ENCODE measurements at regions not wholly inside any gene's neighbourhood (a gene's known extent, or its start where the extent isn't known, plus 50 kb on each side); places are given as distances from the start of the nearest gene placed in this dataset.

DNA sequence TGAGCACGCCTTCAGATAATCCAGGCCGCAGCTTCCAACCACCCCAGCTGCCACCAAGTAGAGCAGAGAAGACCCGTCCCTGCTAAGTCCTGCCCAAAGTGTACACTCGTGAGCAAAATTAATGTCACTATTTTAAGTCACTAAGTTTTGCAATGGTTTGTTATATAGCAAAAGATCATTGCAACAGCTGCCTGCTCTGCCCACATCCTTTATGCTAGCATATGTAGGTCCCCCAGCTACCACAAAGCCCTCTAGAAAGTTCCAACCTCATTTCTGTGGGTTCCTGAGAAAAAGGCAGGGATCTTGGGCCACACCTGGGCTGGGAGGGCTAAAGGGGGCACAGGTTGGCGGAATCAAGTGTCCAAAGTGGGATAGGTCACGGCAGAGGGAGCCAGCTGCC is 346.9 kb downstream of the BCOR start:
- no peaks in the 10 kb centered on the region for H3K27me3 ChIP-seq (ENCODE audit: insufficient read depth, low read length, poor library complexity)
- WGBS (ENCODE audit: extremely low coverage, insufficient coverage, low lambda C conversion rate), result no CpG with 5 or more reads among the region's 6 CpGs

DNA sequence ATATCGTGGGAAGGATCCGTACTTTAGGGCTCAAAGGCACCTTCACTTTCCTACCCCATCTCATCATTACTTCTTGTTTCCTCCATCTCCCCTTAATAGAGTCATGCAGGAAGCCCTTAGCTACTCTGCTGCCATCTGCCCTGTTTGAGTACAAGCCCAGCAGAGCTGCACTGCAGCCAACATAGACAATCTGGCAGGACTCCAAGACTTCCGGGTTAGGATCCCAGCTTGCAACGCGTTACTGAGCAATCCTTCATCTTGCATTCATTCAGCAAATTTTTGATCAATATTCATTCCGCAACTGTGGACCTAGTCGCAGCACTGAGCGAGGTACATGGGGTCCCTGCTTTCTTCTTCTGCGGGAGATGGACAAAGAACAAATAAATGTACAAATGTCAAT is 344.9 kb downstream of the BCOR start:
- Histone ChIP-seq H3K36me3 (ENCODE audit: control insufficient read depth, insufficient read depth, low read length) (no peaks in the 10 kb centered on the region), H2AK5ac (ENCODE audit: low read length) (no peak overlapping the region), H3K4me3 (ENCODE audit: low read length) (no peak overlapping the region), H3K27ac (ENCODE audit: low read depth, low read length) (no peak overlapping the region), H3K79me2 (ENCODE audit: control insufficient read depth, insufficient read depth, low read length) (no peaks in the 10 kb centered on the region), H3K9ac (ENCODE audit: low read length) (no peak overlapping the region), H2BK5ac (ENCODE audit: low read length) (no peak overlapping the region), H4K8ac (ENCODE audit: low read depth, low read length) (no peak overlapping the region), H3K79me1 (ENCODE audit: low read length) (no peaks in the 10 kb centered on the region), H3K56ac (ENCODE audit: low read length) (peak overlapping the region; percentile 22), H2BK15ac (replicated peaks; ENCODE audit: low read depth) (no peak overlapping the region), H3K27me3 (ENCODE audit: insufficient read depth, low read length, poor library complexity) (no peaks in the 10 kb centered on the region), H3K18ac (ENCODE audit: low read length) (peak overlapping the region; percentile 23), H4K5ac (ENCODE audit: low read length) (no peak overlapping the region), H3K4me2 (ENCODE audit: low read length) (no peak overlapping the region), H2BK120ac (ENCODE audit: low read depth, low read length) (no peak overlapping the region), H3K4ac (ENCODE audit: low read depth, low read length) (no peak overlapping the region), H3K4me1 (ENCODE audit: control insufficient read depth, low read depth, low read length) (no peaks in the 10 kb centered on the region), H3K23ac (ENCODE audit: low read length) (no peak overlapping the region)
- WGBS (ENCODE audit: extremely low coverage, insufficient coverage, low lambda C conversion rate), result no CpG with 5 or more reads among the region's 9 CpGs
- DNase-seq, result no peak

More for the DNA sequence above, 346.9 kb downstream of the BCOR start:
- H3K4me1 ChIP-seq (ENCODE audit: control insufficient read depth, low read depth, low read length), result no peaks in the 10 kb centered on the region
- H2AK5ac ChIP-seq (ENCODE audit: low read length), result no peak overlapping the region
- no peak overlapping the region for H3K27ac ChIP-seq (ENCODE audit: low read depth, low read length)
- no peak overlapping the region for H4K8ac ChIP-seq (ENCODE audit: low read depth, low read length)
- H4K5ac ChIP-seq (ENCODE audit: low read length), result no peak overlapping the region
- no peaks in the 10 kb centered on the region for H3K79me1 ChIP-seq (ENCODE audit: low read length)
- DNase-seq, result no peak
- no peak overlapping the region for H3K4me2 ChIP-seq (ENCODE audit: low read length)
- H3K4ac ChIP-seq (ENCODE audit: low read depth, low read length), result no peak overlapping the region
- H2BK120ac ChIP-seq (ENCODE audit: low read depth, low read length), result no peak overlapping the region
- H3K79me2 ChIP-seq (ENCODE audit: control insufficient read depth, insufficient read depth, low read length), result no peaks in the 10 kb centered on the region
- no peak overlapping the region for H3K9ac ChIP-seq (ENCODE audit: low read length)
- no peak overlapping the region for H3K23ac ChIP-seq (ENCODE audit: low read length)
- no peak overlapping the region for H3K56ac ChIP-seq (ENCODE audit: low read length)
- no peak overlapping the region for H3K4me3 ChIP-seq (ENCODE audit: low read length)
- H2BK5ac ChIP-seq (ENCODE audit: low read length), result no peak overlapping the region
- H3K36me3 ChIP-seq (ENCODE audit: control insufficient read depth, insufficient read depth, low read length), result no peaks in the 10 kb centered on the region
- H3K18ac ChIP-seq (ENCODE audit: low read length), result no peak overlapping the region
- no peak overlapping the region for H2BK15ac ChIP-seq (replicated peaks; ENCODE audit: low read depth)

DNA sequence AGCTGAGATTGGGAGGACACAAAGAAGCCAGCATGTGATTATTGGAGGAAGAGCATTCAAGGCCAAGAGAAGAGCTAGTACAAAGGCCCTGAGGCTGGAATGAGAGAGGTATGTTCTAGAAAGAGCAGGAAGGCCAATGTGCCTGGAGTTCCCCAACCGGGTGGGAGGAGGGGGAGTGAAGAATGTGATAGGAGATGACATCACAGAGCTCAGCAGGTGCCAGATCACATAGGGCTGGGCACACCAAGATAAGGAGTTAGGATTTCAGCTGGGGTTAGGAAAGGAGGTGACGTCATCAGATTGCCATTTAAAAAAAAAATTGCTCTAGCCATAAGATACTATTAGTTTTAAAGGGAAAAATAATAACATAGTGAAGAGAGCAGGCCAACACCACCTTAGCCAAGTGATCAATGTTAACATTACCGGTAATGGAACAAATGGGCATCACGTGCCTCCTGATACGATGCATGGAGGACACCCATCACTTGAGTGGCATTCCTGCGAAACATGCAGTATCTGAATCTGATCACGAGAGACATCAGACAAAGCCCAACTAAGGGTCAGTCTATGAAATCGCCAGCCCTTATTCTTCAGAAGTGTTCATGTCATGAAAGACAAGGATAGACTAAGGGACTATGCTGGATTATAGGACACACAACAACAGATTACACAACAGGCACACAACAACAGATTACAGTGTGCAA is 344.3 kb downstream of the BCOR start:
- Histone ChIP-seq H3K36me3 (ENCODE audit: control insufficient read depth, insufficient read depth, low read length) (no peaks in the 10 kb centered on the region), H3K27ac (ENCODE audit: low read depth, low read length) (no peak overlapping the region), H3K4ac (ENCODE audit: low read depth, low read length) (no peak overlapping the region), H3K18ac (ENCODE audit: low read length) (peak overlapping the region; percentile 23), H3K4me1 (ENCODE audit: control insufficient read depth, low read depth, low read length) (no peaks in the 10 kb centered on the region), H3K27me3 (ENCODE audit: insufficient read depth, low read length, poor library complexity) (no peaks in the 10 kb centered on the region), H3K9ac (ENCODE audit: low read length) (no peak overlapping the region), H4K8ac (ENCODE audit: low read depth, low read length) (no peak overlapping the region), H2BK5ac (ENCODE audit: low read length) (peak overlapping the region; percentile 51), H4K5ac (ENCODE audit: low read length) (no peak overlapping the region), H2AK5ac (ENCODE audit: low read length) (no peak overlapping the region), H3K4me2 (ENCODE audit: low read length) (no peak overlapping the region), H3K79me1 (ENCODE audit: low read length) (no peaks in the 10 kb centered on the region), H3K23ac (ENCODE audit: low read length) (no peak overlapping the region), H3K79me2 (ENCODE audit: control insufficient read depth, insufficient read depth, low read length) (no peaks in the 10 kb centered on the region), H3K56ac (ENCODE audit: low read length) (peak overlapping the region; percentile 5), H2BK120ac (ENCODE audit: low read depth, low read length) (no peak overlapping the region), H3K4me3 (ENCODE audit: low read length) (no peak overlapping the region), H2BK15ac (replicated peaks; ENCODE audit: low read depth) (no peak overlapping the region)
- peak; percentile 95 for DNase-seq
- no CpG with 5 or more reads among the region's 8 CpGs for WGBS (ENCODE audit: extremely low coverage, insufficient coverage, low lambda C conversion rate)

DNA sequence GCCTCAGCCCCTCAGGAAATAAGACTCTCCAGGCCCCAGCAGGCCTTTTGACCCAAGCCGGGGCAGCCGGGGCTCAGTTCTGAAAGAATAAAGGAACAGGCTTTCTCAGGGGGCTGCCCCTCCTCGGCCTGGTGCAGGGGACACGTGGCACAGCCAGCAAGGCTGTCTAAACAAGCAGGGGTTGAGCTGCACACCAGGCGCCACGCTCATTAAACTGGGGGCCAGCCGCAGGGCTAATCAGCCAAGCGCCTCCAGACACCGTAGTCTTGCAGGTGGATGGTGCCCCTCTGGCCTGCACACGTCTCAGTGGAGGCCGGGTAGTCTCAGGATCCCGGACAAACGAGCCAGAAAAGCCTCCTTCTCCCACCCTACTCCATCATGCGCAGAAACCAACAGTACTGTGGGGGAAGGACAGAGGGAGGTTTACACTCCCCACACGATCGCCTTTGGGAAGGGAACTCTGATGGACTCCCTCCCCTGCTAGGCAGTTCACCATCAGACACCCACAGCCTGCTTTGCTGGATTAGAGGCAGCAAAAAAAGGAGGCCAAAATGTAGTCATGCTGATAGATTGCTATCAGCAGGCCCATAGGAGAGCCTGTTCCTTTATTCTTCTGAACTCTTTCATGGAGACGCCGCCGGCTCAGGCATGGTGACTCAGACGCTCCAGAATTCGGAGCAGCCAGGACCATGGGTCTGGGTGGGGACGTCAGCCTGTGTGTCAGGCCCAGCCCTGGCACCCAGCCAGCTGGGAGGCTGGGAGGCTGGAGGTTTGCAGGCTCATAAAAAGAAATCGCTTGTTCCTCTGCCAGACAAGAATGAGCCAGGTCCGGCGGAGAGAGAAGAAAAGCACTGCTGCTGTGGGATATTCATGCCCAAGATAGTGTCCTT is 342.4 kb downstream of the BCOR start:
- Histone ChIP-seq H3K4me2 (ENCODE audit: low read length) (no peak overlapping the region), H3K4me1 (ENCODE audit: control insufficient read depth, low read depth, low read length) (no peaks in the 10 kb centered on the region), H3K4me3 (ENCODE audit: low read length) (no peak overlapping the region), H3K56ac (ENCODE audit: low read length) (peak overlapping the region; percentile 17), H3K23ac (ENCODE audit: low read length) (no peak overlapping the region), H3K18ac (ENCODE audit: low read length) (peak overlapping the region; percentile 32), H3K79me1 (ENCODE audit: low read length) (no peaks in the 10 kb centered on the region), H2BK120ac (ENCODE audit: low read depth, low read length) (no peak overlapping the region), H4K5ac (ENCODE audit: low read length) (no peak overlapping the region), H3K79me2 (ENCODE audit: control insufficient read depth, insufficient read depth, low read length) (no peaks in the 10 kb centered on the region), H4K8ac (ENCODE audit: low read depth, low read length) (no peak overlapping the region), H3K4ac (ENCODE audit: low read depth, low read length) (no peak overlapping the region), H3K9ac (ENCODE audit: low read length) (no peak overlapping the region), H2AK5ac (ENCODE audit: low read length) (no peak overlapping the region), H3K27ac (ENCODE audit: low read depth, low read length) (peak overlapping the region; percentile 13), H3K27me3 (ENCODE audit: insufficient read depth, low read length, poor library complexity) (no peaks in the 10 kb centered on the region), H3K36me3 (ENCODE audit: control insufficient read depth, insufficient read depth, low read length) (no peaks in the 10 kb centered on the region), H2BK5ac (ENCODE audit: low read length) (no peak overlapping the region), H2BK15ac (replicated peaks; ENCODE audit: low read depth) (no peak overlapping the region)
- WGBS (ENCODE audit: extremely low coverage, insufficient coverage, low lambda C conversion rate), result no CpG with 5 or more reads among the region's 25 CpGs
- DNase-seq, result peak; percentile 86

DNA sequence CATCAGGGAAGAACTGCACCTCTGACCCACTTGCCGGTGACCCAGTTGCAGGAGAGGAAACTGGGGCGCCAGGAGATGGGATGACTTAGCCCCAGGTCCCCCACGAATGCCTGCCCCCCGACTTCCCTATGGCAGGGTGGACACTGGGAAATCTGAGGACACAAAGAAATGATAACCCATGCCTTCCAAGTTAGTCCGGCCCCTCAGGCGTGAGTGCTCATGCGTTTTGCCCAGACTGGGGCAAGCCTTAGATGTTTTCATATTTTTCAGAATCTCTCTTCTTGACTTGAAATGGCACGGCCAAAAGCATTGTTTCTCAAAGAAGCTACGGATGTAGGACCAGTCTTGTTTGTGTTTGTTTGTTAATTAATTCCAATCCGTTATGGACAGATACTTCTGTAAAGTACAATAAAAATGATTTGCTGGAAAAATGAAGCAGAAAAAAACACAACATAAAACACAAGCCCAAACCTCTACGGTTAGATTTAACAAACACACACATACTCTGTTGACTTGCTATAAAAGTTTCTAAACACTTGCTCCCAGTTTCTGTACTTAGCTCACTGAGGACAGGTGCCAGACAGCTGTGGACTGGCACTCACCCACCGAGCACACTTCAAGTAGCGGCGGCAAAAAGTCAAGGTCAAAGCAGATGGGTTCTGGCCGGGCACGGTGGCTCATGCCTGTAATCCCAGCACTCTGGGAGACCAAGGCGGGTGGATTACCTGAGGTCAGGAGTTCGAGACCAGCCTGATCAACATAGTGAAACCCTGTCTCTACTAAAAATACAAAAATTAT is 341.5 kb downstream of the BCOR start:
- Histone ChIP-seq H3K4me1 (ENCODE audit: control insufficient read depth, low read depth, low read length) (no peaks in the 10 kb centered on the region), H2BK5ac (ENCODE audit: low read length) (no peak overlapping the region), H3K9ac (ENCODE audit: low read length) (no peak overlapping the region), H3K27me3 (ENCODE audit: insufficient read depth, low read length, poor library complexity) (no peaks in the 10 kb centered on the region), H3K79me1 (ENCODE audit: low read length) (no peaks in the 10 kb centered on the region), H3K36me3 (ENCODE audit: control insufficient read depth, insufficient read depth, low read length) (no peaks in the 10 kb centered on the region), H3K23ac (ENCODE audit: low read length) (no peak overlapping the region), H3K56ac (ENCODE audit: low read length) (peak overlapping the region; percentile 17), H3K18ac (ENCODE audit: low read length) (no peak overlapping the region), H2BK15ac (replicated peaks; ENCODE audit: low read depth) (no peak overlapping the region), H3K4me3 (ENCODE audit: low read length) (no peak overlapping the region), H3K4me2 (ENCODE audit: low read length) (no peak overlapping the region), H3K4ac (ENCODE audit: low read depth, low read length) (no peak overlapping the region), H3K79me2 (ENCODE audit: control insufficient read depth, insufficient read depth, low read length) (no peaks in the 10 kb centered on the region), H3K27ac (ENCODE audit: low read depth, low read length) (no peak overlapping the region), H2AK5ac (ENCODE audit: low read length) (no peak overlapping the region), H4K5ac (ENCODE audit: low read length) (no peak overlapping the region), H2BK120ac (ENCODE audit: low read depth, low read length) (no peak overlapping the region), H4K8ac (ENCODE audit: low read depth, low read length) (no peak overlapping the region)
- DNase-seq, result no peak
- no CpG with 5 or more reads among the region's 18 CpGs for WGBS (ENCODE audit: extremely low coverage, insufficient coverage, low lambda C conversion rate)
